ENCODE measurements at regions not wholly inside any gene's neighbourhood (a gene's known extent, or its start where the extent isn't known, plus 50 kb on each side); places are given as distances from the start of the nearest gene placed in this dataset.

DNA sequence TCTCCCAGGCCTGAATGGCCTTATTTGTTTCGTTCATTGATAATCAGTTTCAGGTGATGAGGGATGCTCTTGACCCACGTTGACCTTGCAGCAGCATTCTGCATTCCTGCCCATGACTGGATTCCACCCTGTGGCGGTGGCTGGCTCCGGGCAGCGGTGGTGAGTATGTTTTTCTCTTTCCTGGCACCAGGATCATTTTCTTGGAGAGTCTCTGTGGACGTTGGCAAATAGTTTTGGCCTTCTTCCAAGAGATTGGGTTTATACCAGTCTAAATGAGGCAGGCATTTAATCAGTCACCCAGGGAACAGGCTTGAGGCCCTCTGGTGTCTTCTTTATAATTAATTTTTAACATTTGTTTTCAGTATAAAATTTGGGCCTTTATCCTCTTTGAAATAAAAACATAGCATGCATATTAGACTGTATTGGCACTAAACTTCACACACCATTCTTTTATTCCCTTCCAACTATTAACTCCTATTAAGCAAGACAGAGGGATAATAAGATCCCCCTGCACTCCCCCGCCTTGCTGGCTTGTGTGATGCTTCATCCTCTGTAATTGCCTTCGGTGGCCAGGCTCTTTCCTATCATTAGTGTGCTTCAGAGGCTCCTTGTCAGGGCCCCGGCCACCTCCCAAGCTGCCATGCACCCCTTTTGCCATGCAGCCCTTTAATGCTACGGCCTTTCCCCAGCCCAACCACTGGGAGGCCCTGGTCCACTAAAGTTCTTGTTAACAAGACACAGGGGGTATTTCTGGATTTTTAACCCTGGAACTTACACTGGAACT, 176.2 kb upstream of the TOPAZ1 start:
- intact Hi-C loops (cut with DNase I) = no loop called here
- ATAC-seq (peak; percentile 77 to 93 (median 86)), DNase-seq (peak; percentile 23 to 33)
- Histone ChIP-seq H3K36me3 (no peaks in the 10 kb centered on the region), H3K4me1 (peaks cover 0 to 6% (median 0%) of the 10 kb centered on the region in 9 donors), H3K27ac (peak overlapping the region in 1 of 10 donors; percentile 4), H3K4me3 (no peak overlapping the region), H3K9me3 (no peaks in the 10 kb centered on the region), H3K27me3 (peaks cover 0 to 25% (median 9%) of the 10 kb centered on the region in 7 donors)
- TF ChIP-seq, protein P1, sequence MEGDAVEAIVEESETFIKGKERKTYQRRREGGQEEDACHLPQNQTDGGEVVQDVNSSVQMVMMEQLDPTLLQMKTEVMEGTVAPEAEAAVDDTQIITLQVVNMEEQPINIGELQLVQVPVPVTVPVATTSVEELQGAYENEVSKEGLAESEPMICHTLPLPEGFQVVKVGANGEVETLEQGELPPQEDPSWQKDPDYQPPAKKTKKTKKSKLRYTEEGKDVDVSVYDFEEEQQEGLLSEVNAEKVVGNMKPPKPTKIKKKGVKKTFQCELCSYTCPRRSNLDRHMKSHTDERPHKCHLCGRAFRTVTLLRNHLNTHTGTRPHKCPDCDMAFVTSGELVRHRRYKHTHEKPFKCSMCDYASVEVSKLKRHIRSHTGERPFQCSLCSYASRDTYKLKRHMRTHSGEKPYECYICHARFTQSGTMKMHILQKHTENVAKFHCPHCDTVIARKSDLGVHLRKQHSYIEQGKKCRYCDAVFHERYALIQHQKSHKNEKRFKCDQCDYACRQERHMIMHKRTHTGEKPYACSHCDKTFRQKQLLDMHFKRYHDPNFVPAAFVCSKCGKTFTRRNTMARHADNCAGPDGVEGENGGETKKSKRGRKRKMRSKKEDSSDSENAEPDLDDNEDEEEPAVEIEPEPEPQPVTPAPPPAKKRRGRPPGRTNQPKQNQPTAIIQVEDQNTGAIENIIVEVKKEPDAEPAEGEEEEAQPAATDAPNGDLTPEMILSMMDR (IDR thresholded peaks at IDR 0.05) = no peak
- 36 to 42% methylated on average over 10 of the region's 10 CpGs for WGBS, 2 donors

DNA sequence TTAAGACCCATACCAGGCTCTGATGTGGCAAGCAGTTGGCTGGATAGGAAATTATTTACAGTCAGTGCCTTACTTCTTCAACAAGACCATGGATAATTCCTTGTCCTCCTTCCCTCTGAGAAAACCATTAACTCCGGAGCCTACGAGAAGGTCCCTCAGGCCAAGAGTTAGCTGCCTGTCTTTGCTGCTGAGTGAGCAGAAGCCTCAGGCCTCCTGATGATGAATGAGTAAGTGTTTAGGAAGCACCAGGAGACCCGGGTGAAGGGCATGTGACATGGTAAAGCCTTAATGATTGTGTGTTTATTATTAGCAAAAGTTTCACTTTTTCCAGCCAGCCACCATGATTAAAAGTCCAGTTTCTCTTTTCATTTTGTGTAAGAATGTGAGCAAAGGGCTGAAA, 174.9 kb upstream of the TOPAZ1 start:
- Histone ChIP-seq H3K27ac (no peak overlapping the region), H3K9me3 (no peaks in the 10 kb centered on the region), H3K4me3 (no peak overlapping the region), H3K4me1 (peaks cover 0 to 6% (median 0%) of the 10 kb centered on the region in 9 donors), H3K36me3 (no peaks in the 10 kb centered on the region), H3K27me3 (peaks cover 0 to 16% (median 3%) of the 10 kb centered on the region in 7 donors)
- TF ChIP-seq, protein P1 (IDR thresholded peaks at IDR 0.05) = no peak
- ATAC-seq = no peak
- WGBS, 2 donors = 66 to 73% methylated on average over 3 of the region's 3 CpGs
- no peak for DNase-seq
- intact Hi-C loops (cut with DNase I) = no loop called here

DNA sequence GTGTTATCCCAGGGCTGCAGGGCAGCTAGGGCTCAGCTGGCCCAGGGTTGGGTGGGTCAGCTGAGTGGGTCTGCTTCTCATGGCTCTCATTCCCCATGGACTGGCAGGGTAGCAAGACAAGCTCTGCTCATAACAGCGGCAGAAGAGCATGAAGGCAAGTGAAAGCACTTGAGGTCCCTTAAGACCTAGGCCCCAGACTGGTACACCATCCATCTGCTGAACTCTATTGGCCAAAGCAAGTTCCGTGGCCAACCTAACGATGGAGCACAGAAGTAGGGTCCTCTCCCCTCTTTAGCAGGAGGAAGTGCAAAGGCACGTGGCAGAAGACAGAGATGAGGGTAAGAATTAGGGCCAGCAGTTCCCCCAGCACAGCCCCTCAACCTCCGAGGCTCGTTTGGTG, 174.3 kb upstream of the TOPAZ1 start:
- intact Hi-C loops (cut with DNase I) = no loop called here

DNA sequence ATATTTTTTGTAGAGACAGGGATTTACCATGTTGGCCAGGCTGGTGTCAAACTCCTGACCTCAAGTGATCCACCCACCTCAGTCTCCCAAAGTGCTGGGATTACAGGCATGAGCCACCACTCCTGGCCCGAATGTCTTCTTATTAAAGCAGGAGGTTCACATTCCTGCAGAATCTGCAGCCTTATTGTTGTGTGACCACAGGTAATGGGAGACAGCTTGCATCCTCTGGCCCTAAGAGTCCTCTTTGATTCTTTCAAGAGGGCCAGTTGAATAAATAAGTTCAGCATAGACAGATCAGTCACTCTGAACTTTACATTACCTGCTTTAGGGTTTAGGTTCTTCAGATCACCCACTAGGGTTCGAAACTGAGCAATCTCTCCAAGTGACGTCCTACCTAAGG, 172.9 kb upstream of the TOPAZ1 start:
- 88 to 90% methylated on average over 3 of the region's 3 CpGs for WGBS, 2 donors
- intact Hi-C loops (cut with DNase I) = no loop called here
- H3K9me3 ChIP-seq = no peaks in the 10 kb centered on the region

More for the DNA sequence above, 174.3 kb upstream of the TOPAZ1 start:
- DNase-seq (no peak), ATAC-seq (no peak)
- Histone ChIP-seq H3K27ac (no peak overlapping the region), H3K36me3 (no peaks in the 10 kb centered on the region), H3K9me3 (no peaks in the 10 kb centered on the region), H3K4me3 (no peak overlapping the region), H3K4me1 (peaks cover 0 to 6% (median 0%) of the 10 kb centered on the region in 9 donors), H3K27me3 (peaks cover 0 to 17% (median 0%) of the 10 kb centered on the region in 7 donors)
- WGBS, 2 donors = 72 to 86% methylated on average over 6 of the region's 6 CpGs
- TF ChIP-seq, protein P1 (IDR thresholded peaks at IDR 0.05) = no peak

More for the DNA sequence above, 172.9 kb upstream of the TOPAZ1 start:
- Histone ChIP-seq H3K4me3 (no peak overlapping the region), H3K27ac (no peak overlapping the region), H3K4me1 (peaks cover 0 to 6% (median 0%) of the 10 kb centered on the region in 9 donors), H3K36me3 (no peaks in the 10 kb centered on the region), H3K27me3 (peaks cover 0 to 16% (median 0%) of the 10 kb centered on the region in 7 donors)
- TF ChIP-seq, protein P1 (IDR thresholded peaks at IDR 0.05) = no peak
- ATAC-seq = no peak
- no peak for DNase-seq
